Effector CD4-positive, alpha-beta T cell (primary cell): ENCODE measurements at regions not wholly inside any gene's neighbourhood (a gene's known extent, or its start where the extent isn't known, plus 50 kb on each side); places are given as distances from the start of the nearest gene placed in this dataset.

Experiments used
- DNase-seq: peaks from one replicate; pipeline ENCODE4 v3.0.0-alpha.2; 2020

- no peak for DNase-seq
Observed at GRCh38 chr6:164206807-164207423, 792.4 kb downstream of the QKI start.

GRCh38 chr6:164200071-164200470 is 785.6 kb downstream of the QKI start:
- DNase-seq = no peak

- DNase-seq = no peak
Observed at GRCh38 chr6:164195942-164196281, 781.4 kb downstream of the QKI start.

- DNase-seq = no peak
Observed at GRCh38 chr6:164195278-164195941, 780.9 kb downstream of the QKI start.

- DNase-seq = no peak
Observed at GRCh38 chr6:164188861-164189260, 774.3 kb downstream of the QKI start.

GRCh38 chr6:164185471-164185871 is 771.0 kb downstream of the QKI start:
- no peak for DNase-seq

- no peak for DNase-seq
Observed at GRCh38 chr6:164184410-164184809, 769.9 kb downstream of the QKI start.

GRCh38 chr6:164183556-164184123 is 769.1 kb downstream of the QKI start:
- DNase-seq = no peak

GRCh38 chr6:164178679-164179332 is 764.3 kb downstream of the QKI start:
- no peak for DNase-seq

- DNase-seq = no peak
Observed at GRCh38 chr6:164169355-164169754, 754.8 kb downstream of the QKI start.

GRCh38 chr6:164168595-164168994 is 754.1 kb downstream of the QKI start:
- no peak for DNase-seq

GRCh38 chr6:164167873-164168405 is 753.4 kb downstream of the QKI start:
- DNase-seq = no peak

- no peak for DNase-seq
Observed at GRCh38 chr6:164166996-164167395, 752.5 kb downstream of the QKI start.

- DNase-seq = no peak
Observed at GRCh38 chr6:164166515-164166914, 752.0 kb downstream of the QKI start.

GRCh38 chr6:164164876-164165275 is 750.4 kb downstream of the QKI start:
- no peak for DNase-seq

- no peak for DNase-seq
Observed at GRCh38 chr6:164163239-164163638, 748.7 kb downstream of the QKI start.

- no peak for DNase-seq
Observed at GRCh38 chr6:164159061-164159460, 744.5 kb downstream of the QKI start.

- no peak for DNase-seq
Observed at GRCh38 chr6:164154588-164154987, 740.1 kb downstream of the QKI start.

GRCh38 chr6:164152611-164153010 is 738.1 kb downstream of the QKI start:
- no peak for DNase-seq

- DNase-seq = no peak
Observed at GRCh38 chr6:164151161-164152120, 736.9 kb downstream of the QKI start.

- DNase-seq = no peak
Observed at GRCh38 chr6:164150232-164150631, 735.7 kb downstream of the QKI start.

- no peak for DNase-seq
Observed at GRCh38 chr6:164148788-164149187, 734.3 kb downstream of the QKI start.

- no peak for DNase-seq
Observed at GRCh38 chr6:164144316-164144715, 729.8 kb downstream of the QKI start.
